ENCODE measurements at regions not wholly inside any gene's neighbourhood (a gene's known extent, or its start where the extent isn't known, plus 50 kb on each side); places are given as distances from the start of the nearest gene placed in this dataset.

- TF ChIP-seq EZH2phosphoT487 (IDR thresholded peaks at IDR 0.05; ENCODE audit: borderline replicate concordance, low read length) = no peak
- no peak for TF ChIP-seq CTCF (conservative IDR thresholded peaks at IDR 0.05; ENCODE audit: low read depth, low read length)
- no peak for TF ChIP-seq EZH2 (IDR thresholded peaks at IDR 0.05; ENCODE audit: low read length, unreplicated experiment)
These were observed 289.5 kb upstream of the FAT3 start for GRCh38 chr11:91935120-91935519.
